Spleen (tissue), 7 donors: ENCODE measurements at regions not wholly inside any gene's neighbourhood (a gene's known extent, or its start where the extent isn't known, plus 50 kb on each side); places are given as distances from the start of the nearest gene placed in this dataset.

Source experiments
- POLR2A ChIP-seq, 3 donors: fragments of 450-650 bp; IDR thresholded peaks; one replicate each; pipeline ENCODE4 v1.5.1; 2017; ENCODE audit warnings: antibody characterized with exemption in 3 of 3, mild to moderate bottlenecking in 1 of 3
- POLR2AphosphoS5 ChIP-seq, 3 donors: sonication (generic); formaldehyde crosslinking; IDR thresholded peaks; one replicate each; pipeline ENCODE4 v1.5.1; 2017; ENCODE audit warnings: antibody characterized with exemption in 3 of 3
- TF ChIP-seq, protein P1 (sequence below), 11 experiments: fragments of 200-600 bp in 7 of 11; fragments of 450-650 bp in 4 of 11; sonication (generic) in 4 of 11; IDR thresholded peaks in 8 of 11; conservative IDR thresholded peaks in 3 of 11; 1 replicate in 7 of 11; 2 replicates in 4 of 11; pipeline versions ENCODE4 v1.4.0 to v1.8.0; 2016 to 2021; ENCODE audit warnings: antibody characterized with exemption in 11 of 11, inconsistent platforms in 4 of 11, mild to moderate bottlenecking in 1 of 11
- donor health status: DM: no; HTN: no; CAD: no; lungs with moderate emphysema.
- donor health status: DM: no; HTN: no; CAD: no.
- donor health status: DM: no; HTN: no; CAD: no.

DNA sequence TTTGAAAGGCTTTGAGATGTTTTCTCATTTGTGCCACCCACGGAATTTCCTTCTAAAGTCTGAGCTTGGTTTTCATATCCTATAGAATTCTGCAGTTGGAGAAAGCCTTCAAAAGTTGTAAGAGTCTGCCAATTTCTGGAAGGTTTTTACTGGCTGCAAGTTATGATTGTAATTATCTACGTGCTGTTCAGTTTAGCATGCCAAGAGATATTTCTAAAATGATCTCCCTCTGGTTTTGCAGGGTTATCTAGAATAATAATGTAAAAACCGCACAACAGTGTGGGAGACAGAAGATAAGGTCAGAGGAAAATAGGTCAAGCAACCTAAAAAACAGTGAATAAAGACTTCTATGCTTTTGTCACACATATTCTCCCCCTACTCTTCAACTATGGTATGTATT is 69.3 kb downstream of the MTERF1 start:
- TF ChIP-seq POLR2A (IDR thresholded peaks at IDR 0.05), result no peak
- TF ChIP-seq, protein P1, sequence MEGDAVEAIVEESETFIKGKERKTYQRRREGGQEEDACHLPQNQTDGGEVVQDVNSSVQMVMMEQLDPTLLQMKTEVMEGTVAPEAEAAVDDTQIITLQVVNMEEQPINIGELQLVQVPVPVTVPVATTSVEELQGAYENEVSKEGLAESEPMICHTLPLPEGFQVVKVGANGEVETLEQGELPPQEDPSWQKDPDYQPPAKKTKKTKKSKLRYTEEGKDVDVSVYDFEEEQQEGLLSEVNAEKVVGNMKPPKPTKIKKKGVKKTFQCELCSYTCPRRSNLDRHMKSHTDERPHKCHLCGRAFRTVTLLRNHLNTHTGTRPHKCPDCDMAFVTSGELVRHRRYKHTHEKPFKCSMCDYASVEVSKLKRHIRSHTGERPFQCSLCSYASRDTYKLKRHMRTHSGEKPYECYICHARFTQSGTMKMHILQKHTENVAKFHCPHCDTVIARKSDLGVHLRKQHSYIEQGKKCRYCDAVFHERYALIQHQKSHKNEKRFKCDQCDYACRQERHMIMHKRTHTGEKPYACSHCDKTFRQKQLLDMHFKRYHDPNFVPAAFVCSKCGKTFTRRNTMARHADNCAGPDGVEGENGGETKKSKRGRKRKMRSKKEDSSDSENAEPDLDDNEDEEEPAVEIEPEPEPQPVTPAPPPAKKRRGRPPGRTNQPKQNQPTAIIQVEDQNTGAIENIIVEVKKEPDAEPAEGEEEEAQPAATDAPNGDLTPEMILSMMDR (IDR thresholded peaks at IDR 0.05 in 8 of 11, conservative IDR thresholded peaks at IDR 0.05 in 3 of 11), result no peak
- no peak for TF ChIP-seq POLR2AphosphoS5 (IDR thresholded peaks at IDR 0.05)
